Thoracic aorta (tissue), 2 donors: ENCODE measurements at regions not wholly inside any gene's neighbourhood (a gene's known extent, or its start where the extent isn't known, plus 50 kb on each side); places are given as distances from the start of the nearest gene placed in this dataset.

Experiments used
- ATAC-seq: fragments of 150-250 bp; one replicate; pipeline ENCODE4 v1.8.0; 2017; ENCODE audit warnings: low read depth; ENCODE audit not compliant: insufficient number of reproducible peaks, low FRiP score
- DNase-seq: peaks from one replicate; pipeline ENCODE4 v3.0.0-alpha.2; 2020; ENCODE audit warnings: low spot score
- H3K27ac ChIP-seq, 2 donors: fragments of 200-600 bp; sonication (generic); 1 replicate in 1 of 2; 2 replicates in 1 of 2; pipeline ENCODE4 v1.5.1; 2016; ENCODE audit warnings: mild to moderate bottlenecking in 2 of 2, moderate library complexity in 2 of 2
- H3K27me3 ChIP-seq: fragments of 200-600 bp; sonication (generic); replicated peaks from 2 replicates; pipeline ENCODE4 v1.6.0; 2016; ENCODE audit warnings: mild to moderate bottlenecking; ENCODE audit not compliant: insufficient read depth
- H3K36me3 ChIP-seq: fragments of 200-600 bp; sonication (generic); one replicate; pipeline ENCODE4 v1.5.1; 2016
- H3K4me1 ChIP-seq, 2 donors: fragments of 200-600 bp; sonication (generic); 1 replicate in 1 of 2; 2 replicates in 1 of 2; pipeline versions ENCODE4 v1.5.1 to v1.6.0; 2016; ENCODE audit warnings: low read depth in 2 of 2, mild to moderate bottlenecking in 1 of 2; ENCODE audit not compliant: control insufficient read depth in 1 of 2
- H3K4me3 ChIP-seq: fragments of 200-600 bp; sonication (generic); 2 replicates; pipeline ENCODE4 v1.5.1; 2016; ENCODE audit warnings: mild to moderate bottlenecking
- H3K9me3 ChIP-seq: fragments of 200-600 bp; sonication (generic); 2 replicates; pipeline ENCODE4 v1.5.1; 2016
- TF ChIP-seq, protein P1 (sequence below): fragments of 200-600 bp; sonication (generic); IDR thresholded peaks from one replicate; pipeline ENCODE4 v1.5.1; 2019; ENCODE audit warnings: antibody characterized with exemption

DNA sequence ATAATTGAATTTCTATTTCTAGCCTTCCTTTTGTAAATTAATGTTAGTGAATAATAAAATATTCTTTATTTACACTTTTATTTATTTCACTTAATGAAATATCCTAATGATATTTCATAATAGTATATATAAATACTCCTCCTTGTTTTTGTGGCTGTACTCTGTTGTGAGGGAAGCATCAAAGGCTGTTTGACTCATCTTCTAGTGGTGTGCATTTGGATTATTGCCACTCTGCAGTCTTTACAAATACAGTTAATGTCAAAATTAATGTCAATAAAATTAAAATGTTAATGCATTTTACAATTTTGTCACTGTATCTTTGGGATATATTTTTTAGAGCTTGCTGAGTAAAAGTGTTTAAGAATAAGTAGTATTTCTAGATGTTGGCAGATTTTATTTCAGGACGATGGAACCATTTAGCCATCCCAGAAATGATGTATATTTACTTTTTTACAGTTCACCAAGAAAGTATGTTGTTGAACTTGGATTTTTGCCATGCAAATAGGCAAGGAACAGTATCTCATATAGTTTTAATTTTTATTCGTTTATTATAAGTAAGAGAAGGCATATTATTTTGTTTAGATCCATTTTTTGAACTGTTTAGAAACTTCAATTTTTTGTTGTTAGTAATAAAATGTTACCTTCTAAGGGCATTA lies 281.2 kb upstream of the SLITRK6 start:
- TF ChIP-seq, protein P1, sequence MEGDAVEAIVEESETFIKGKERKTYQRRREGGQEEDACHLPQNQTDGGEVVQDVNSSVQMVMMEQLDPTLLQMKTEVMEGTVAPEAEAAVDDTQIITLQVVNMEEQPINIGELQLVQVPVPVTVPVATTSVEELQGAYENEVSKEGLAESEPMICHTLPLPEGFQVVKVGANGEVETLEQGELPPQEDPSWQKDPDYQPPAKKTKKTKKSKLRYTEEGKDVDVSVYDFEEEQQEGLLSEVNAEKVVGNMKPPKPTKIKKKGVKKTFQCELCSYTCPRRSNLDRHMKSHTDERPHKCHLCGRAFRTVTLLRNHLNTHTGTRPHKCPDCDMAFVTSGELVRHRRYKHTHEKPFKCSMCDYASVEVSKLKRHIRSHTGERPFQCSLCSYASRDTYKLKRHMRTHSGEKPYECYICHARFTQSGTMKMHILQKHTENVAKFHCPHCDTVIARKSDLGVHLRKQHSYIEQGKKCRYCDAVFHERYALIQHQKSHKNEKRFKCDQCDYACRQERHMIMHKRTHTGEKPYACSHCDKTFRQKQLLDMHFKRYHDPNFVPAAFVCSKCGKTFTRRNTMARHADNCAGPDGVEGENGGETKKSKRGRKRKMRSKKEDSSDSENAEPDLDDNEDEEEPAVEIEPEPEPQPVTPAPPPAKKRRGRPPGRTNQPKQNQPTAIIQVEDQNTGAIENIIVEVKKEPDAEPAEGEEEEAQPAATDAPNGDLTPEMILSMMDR = no peak

DNA sequence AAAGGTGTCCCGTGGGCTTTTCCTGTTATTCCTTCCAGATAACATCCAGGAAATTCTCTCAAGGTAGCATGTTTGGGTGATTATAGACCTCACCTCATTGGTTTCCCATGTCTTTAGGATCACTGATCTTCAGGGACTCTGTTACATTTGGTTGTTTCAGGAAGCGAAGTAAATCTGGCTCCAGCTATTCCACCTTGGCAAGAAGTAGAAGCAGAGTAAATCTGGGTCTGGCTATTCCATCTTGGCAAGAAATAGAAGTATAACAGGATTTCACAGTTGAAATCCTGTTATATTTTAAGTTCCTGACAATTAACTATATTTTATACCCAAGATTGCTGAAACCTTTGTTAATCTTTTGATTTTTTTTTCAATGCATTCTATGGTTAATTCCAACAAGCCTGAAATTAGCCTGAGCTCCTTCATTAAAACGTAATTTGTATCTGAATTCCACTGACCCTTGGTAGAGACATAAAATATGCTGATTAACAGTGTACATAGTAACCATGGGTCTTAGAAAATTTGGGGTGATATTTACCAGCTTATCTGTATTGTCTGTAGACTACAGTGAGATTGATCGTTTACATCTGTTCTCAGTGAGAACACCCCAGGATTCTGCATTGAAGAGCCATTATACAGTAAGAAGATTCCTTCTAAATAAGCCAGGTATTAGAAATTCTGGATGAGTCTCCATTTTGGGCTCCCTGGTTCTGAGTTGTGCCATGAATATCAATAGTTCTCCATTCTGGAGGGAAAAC lies 267.6 kb upstream of the SLITRK6 start:
- H3K27ac ChIP-seq = no peak overlapping the region
- H3K36me3 ChIP-seq = no peaks in the 10 kb centered on the region
- no peaks in the 10 kb centered on the region for H3K27me3 ChIP-seq
- H3K4me3 ChIP-seq = no peak overlapping the region
- no peaks in the 10 kb centered on the region for H3K4me1 ChIP-seq
- no peaks in the 10 kb centered on the region for H3K9me3 ChIP-seq
- TF ChIP-seq, protein P1 = no peak
- no peak for ATAC-seq
- DNase-seq = no peak

More for the DNA sequence above, 281.2 kb upstream of the SLITRK6 start:
- Histone ChIP-seq H3K4me1 (no peaks in the 10 kb centered on the region), H3K27me3 (no peaks in the 10 kb centered on the region), H3K36me3 (no peaks in the 10 kb centered on the region), H3K4me3 (no peak overlapping the region), H3K27ac (no peak overlapping the region), H3K9me3 (no peaks in the 10 kb centered on the region)
- no peak for DNase-seq
- no peak for ATAC-seq

DNA sequence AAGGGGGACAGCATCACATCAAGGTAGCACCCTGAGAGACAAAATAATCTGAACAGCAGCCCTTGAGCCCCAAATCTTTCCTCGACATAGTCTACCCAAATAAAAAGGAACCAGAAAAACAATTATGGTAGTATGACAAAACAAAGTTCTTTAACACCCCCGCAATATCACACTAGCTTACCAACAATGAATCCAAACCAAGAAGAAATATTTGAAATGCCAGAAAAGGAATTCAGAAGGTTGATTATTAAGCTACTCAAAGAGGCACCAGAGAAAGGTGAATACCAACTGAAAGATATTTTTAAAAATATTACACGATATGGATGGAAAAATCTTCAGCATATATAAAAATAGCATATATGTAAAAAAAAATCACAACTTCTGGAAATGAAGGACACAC lies 252.9 kb upstream of the SLITRK6 start:
- H3K36me3 ChIP-seq = no peaks in the 10 kb centered on the region
- TF ChIP-seq, protein P1 = no peak
- H3K4me1 ChIP-seq = no peaks in the 10 kb centered on the region
- no peak overlapping the region for H3K4me3 ChIP-seq
- no peaks in the 10 kb centered on the region for H3K9me3 ChIP-seq
- no peak for DNase-seq
- no peak for ATAC-seq
- no peak overlapping the region for H3K27ac ChIP-seq
- H3K27me3 ChIP-seq = no peaks in the 10 kb centered on the region

DNA sequence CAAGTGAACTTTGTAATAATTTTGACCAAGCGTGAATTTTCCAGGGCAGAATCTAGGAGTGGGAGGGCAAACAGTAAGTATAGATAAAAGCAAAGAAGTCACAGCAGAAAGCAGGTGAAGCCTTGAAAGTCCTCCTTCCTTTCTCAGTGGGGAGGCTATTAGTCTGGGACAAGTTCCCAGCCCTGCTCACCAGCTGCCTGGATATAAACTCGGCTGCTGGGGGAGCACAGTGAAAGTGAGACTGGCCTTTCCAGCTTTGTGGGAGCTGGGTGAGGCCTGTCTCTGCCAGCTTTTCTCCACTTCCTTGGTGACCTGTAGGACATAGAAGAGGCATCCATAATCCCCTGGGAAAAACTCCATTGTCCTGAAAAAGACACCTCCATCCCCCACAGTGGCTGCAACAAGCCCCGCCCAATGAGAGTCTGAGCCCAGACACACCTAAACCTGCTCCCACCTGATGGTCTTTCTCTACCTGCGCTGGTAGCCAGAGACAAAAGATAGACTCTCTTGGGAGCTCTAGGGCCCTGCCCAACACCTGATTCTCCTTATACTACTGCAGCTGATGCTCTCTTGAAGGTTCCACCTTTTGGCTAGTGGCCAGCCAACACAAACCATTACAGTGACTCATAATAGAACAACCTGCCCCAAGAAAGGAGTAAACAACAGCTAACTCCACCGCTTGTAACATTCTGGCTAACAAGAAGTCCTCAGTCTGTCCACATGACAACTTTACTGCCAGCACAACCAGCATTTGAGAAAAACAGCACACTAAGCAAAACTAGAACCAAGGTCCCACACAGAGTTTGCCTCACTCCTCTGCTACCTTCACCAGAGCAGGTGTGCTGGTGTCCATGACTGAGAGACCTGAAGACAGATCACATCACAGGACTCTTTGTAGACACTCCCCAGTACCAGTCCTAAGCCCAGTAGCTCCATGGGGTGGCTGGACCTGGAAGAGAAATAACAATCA lies 252.2 kb upstream of the SLITRK6 start:
- DNase-seq = no peak
- ATAC-seq = no peak
- Histone ChIP-seq H3K36me3 (no peaks in the 10 kb centered on the region), H3K4me1 (no peaks in the 10 kb centered on the region), H3K4me3 (no peak overlapping the region), H3K27ac (no peak overlapping the region), H3K27me3 (no peaks in the 10 kb centered on the region), H3K9me3 (no peaks in the 10 kb centered on the region)
- TF ChIP-seq, protein P1 = no peak

DNA sequence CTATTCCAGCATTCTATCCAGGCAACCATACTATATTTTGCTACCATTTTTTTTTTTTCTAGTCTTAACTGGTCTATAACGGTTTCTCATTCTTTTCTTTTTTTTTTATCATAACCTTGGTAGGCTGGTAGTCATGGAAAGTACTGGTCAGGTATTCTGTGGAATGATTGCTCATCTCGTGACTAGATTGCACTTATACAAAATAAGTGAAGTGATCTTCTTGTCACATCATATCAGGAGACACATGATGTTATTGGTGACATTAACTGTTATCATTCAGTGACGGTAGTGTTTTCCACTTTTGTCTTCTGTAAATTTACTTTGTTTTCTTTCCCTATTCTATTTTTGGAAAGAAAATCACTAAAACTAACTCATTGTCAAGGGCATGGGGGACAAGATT lies 239.3 kb upstream of the SLITRK6 start:
- ATAC-seq (no peak), DNase-seq (no peak)
- Histone ChIP-seq H3K4me3 (no peak overlapping the region), H3K9me3 (no peaks in the 10 kb centered on the region), H3K27me3 (no peaks in the 10 kb centered on the region), H3K27ac (no peak overlapping the region), H3K36me3 (no peaks in the 10 kb centered on the region), H3K4me1 (no peaks in the 10 kb centered on the region)
- TF ChIP-seq, protein P1 = no peak
